ENCODE measurements at regions not wholly inside any gene's neighbourhood (a gene's known extent, or its start where the extent isn't known, plus 50 kb on each side); places are given as distances from the start of the nearest gene placed in this dataset.
A peak's percentile ranks its signal among the peaks of the same experiment; 100 is the strongest.

DNA sequence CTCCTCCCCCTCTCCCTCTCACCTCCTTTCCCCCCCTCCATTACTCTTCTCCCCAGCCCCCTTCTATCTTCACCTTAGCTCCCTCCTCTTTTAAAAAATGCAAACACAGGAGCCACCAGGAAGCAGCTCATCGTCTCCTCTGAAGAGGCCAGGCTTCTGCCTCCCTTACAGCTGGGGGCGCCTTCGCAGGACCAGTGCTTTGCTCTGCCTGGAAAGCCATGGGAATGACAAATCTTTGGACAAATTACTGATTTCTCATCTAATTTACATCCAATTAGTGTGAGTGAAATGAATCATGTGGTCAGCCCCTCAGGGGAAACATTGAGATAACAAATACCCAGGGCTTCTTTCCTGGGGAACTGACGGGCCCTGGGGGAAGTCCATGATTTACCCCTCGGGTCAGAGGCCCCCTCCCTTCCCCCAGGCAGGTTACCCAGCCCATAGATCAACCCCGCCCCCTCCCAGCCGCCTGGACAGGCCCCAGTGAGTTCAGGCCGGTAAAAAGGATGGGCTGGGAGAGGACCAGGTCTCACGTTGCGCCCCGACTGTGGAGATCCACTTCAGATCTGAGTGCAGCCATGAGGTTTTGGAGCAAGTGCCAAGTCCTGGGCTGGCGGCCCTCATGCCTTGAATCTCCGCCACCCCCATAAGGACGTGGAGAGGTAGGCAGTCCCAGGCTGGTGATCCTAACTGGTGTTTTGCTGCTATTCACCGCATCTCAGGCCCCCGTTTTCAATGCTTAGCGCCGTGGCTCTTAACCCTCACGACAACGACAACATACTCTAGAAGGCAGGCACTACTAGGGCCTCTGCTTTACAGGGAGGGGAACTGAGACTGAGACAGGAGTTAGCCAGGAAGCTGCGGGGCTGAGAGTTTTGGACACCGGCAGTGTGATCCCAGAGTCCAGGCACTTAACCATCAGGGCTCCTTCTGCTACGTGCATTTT, 300.8 kb downstream of the RRAGC start:
- CTCF ChIA-PET (ENCODE audit: unreplicated experiment): no interaction called here
- peak overlapping the region; percentile 3; the same call in 1 of the 2 replicates for H3K4me2 ChIP-seq (ENCODE audit: low read length)

GRCh38 chr1:38558055-38558454, 301.5 kb downstream of the RRAGC start:
- Histone ChIP-seq H3K4me1 (ENCODE audit: insufficient read depth, low read length, poor library complexity, severe bottlenecking) (no peaks in the 10 kb centered on the region), H2AFZ (ENCODE audit: low read length) (no peak overlapping the region), H3K9me3 (ENCODE audit: low read length) (no peaks in the 10 kb centered on the region), H3K27ac (ENCODE audit: low read depth, low read length, poor library complexity, severe bottlenecking) (no peak overlapping the region), H3K9me2 (ENCODE audit: insufficient read depth, low read length) (no peaks in the 10 kb centered on the region), H4K20me1 (ENCODE audit: insufficient read depth, low read length) (no peaks in the 10 kb centered on the region), H3K4me2 (ENCODE audit: low read length) (no peak overlapping the region), H3K36me3 (ENCODE audit: insufficient read depth, low read length) (no peaks in the 10 kb centered on the region), H3K79me2 (ENCODE audit: insufficient read depth, low read depth, low read length) (no peaks in the 10 kb centered on the region), H3K4me3 (ENCODE audit: low read depth, low read length, poor library complexity, severe bottlenecking) (no peak overlapping the region)
- TF ChIP-seq CTCF (conservative IDR thresholded peaks at IDR 0.05; ENCODE audit: low read length) (no peak), EZH2phosphoT487 (IDR thresholded peaks at IDR 0.05; ENCODE audit: borderline replicate concordance, low read depth, low read length) (no peak)
- no TSS peak for BruUV-seq (replicated peaks)
- CTCF ChIA-PET (ENCODE audit: unreplicated experiment): no interaction called here
- POLR2A ChIA-PET: interaction anchor here (1.1 kb wide), 1 partner anchor 33 kb away, joined by 3 read pairs; no protein-coding TSS in a partner anchor
- no peak for DNase-seq (ENCODE audit: low spot score)
- intact Hi-C loops (cut with micrococcal nuclease; ENCODE audit: unreplicated experiment): no loop called here

More for the DNA sequence above, 300.8 kb downstream of the RRAGC start:
- no peaks in the 10 kb centered on the region for H3K36me3 ChIP-seq (ENCODE audit: insufficient read depth, low read length)
- no peak overlapping the region for H2AFZ ChIP-seq (ENCODE audit: low read length)
- no peaks in the 10 kb centered on the region for H3K9me3 ChIP-seq (ENCODE audit: low read length)
- H3K4me3 ChIP-seq (ENCODE audit: low read depth, low read length, poor library complexity, severe bottlenecking): no peak overlapping the region
- H3K9me2 ChIP-seq (ENCODE audit: insufficient read depth, low read length): no peaks in the 10 kb centered on the region
- TF ChIP-seq CTCF (conservative IDR thresholded peaks at IDR 0.05; ENCODE audit: low read length) (no peak), EZH2phosphoT487 (IDR thresholded peaks at IDR 0.05; ENCODE audit: borderline replicate concordance, low read depth, low read length) (no peak)
- POLR2A ChIA-PET: interaction anchor here (1.1 kb wide), 1 partner anchor 33 kb away, joined by 3 read pairs; no protein-coding TSS in a partner anchor
- no peaks in the 10 kb centered on the region for H4K20me1 ChIP-seq (ENCODE audit: insufficient read depth, low read length)
- no peaks in the 10 kb centered on the region for H3K4me1 ChIP-seq (ENCODE audit: insufficient read depth, low read length, poor library complexity, severe bottlenecking)
- H3K27ac ChIP-seq (ENCODE audit: low read depth, low read length, poor library complexity, severe bottlenecking): no peak overlapping the region
- H3K79me2 ChIP-seq (ENCODE audit: insufficient read depth, low read depth, low read length): no peaks in the 10 kb centered on the region
- DNase-seq (ENCODE audit: low spot score): no peak
- intact Hi-C loops (cut with micrococcal nuclease; ENCODE audit: unreplicated experiment): no loop called here
- BruUV-seq (replicated peaks): no TSS peak

GRCh38 chr1:38555594-38555993, 304.0 kb downstream of the RRAGC start:
- DNase-seq (ENCODE audit: low spot score): no peak
- intact Hi-C loops (cut with micrococcal nuclease; ENCODE audit: unreplicated experiment): no loop called here
- no peaks in the 10 kb centered on the region for H3K79me2 ChIP-seq (ENCODE audit: insufficient read depth, low read depth, low read length)
- ChIA-PET CTCF (ENCODE audit: unreplicated experiment) (no interaction called here), POLR2A (no interaction called here)
- H3K27ac ChIP-seq (ENCODE audit: low read depth, low read length, poor library complexity, severe bottlenecking): no peak overlapping the region
- no peak overlapping the region for H3K4me2 ChIP-seq (ENCODE audit: low read length)
- BruUV-seq (replicated peaks): no TSS peak
- no peaks in the 10 kb centered on the region for H3K36me3 ChIP-seq (ENCODE audit: insufficient read depth, low read length)
- H3K9me3 ChIP-seq (ENCODE audit: low read length): no peaks in the 10 kb centered on the region
- H4K20me1 ChIP-seq (ENCODE audit: insufficient read depth, low read length): no peaks in the 10 kb centered on the region
- no peaks in the 10 kb centered on the region for H3K4me1 ChIP-seq (ENCODE audit: insufficient read depth, low read length, poor library complexity, severe bottlenecking)
- TF ChIP-seq CTCF (conservative IDR thresholded peaks at IDR 0.05; ENCODE audit: low read length) (no peak), EZH2phosphoT487 (IDR thresholded peaks at IDR 0.05; ENCODE audit: borderline replicate concordance, low read depth, low read length) (no peak)
- no peak overlapping the region for H3K4me3 ChIP-seq (ENCODE audit: low read depth, low read length, poor library complexity, severe bottlenecking)
- no peak overlapping the region for H2AFZ ChIP-seq (ENCODE audit: low read length)
- no peaks in the 10 kb centered on the region for H3K9me2 ChIP-seq (ENCODE audit: insufficient read depth, low read length)
